ENCODE measurements at regions not wholly inside any gene's neighbourhood (a gene's known extent, or its start where the extent isn't known, plus 50 kb on each side); places are given as distances from the start of the nearest gene placed in this dataset.

GRCh38 chr13:95380468-95381211, 79.4 kb upstream of the ABCC4 start:
- peak overlapping the region in 1 of 7 experiments; percentile 17 for H3K4me3 ChIP-seq (ENCODE audit: control insufficient read depth in 1 of 7, extremely low read depth in 1 of 7, insufficient read depth in 4 of 7, low read depth in 2 of 7, low read length in 6 of 7)
- CTCF ChIA-PET = interaction anchor here (0.6 to 13.3 kb wide), 29 partner anchors 9 to 681 kb away, joined by 3 to 246 read pairs (median 4); partner anchors contain the start of gene ABCC4
- 28% methylated on average over 14 of the region's 14 CpGs for WGBS (ENCODE audit: insufficient coverage)

GRCh38 chr13:95381212-95381527, 79.9 kb upstream of the ABCC4 start:
- Histone ChIP-seq H3K27ac (ENCODE audit: insufficient read depth in 1 of 2, low read depth in 1 of 2, low read length in 2 of 2, poor library complexity in 1 of 2, severe bottlenecking in 2 of 2) (no peak overlapping the region), H3K36me3 (ENCODE audit: control insufficient read depth in 4 of 4, insufficient read depth in 4 of 4, low read length in 3 of 4) (no peaks in the 10 kb centered on the region), H3K4me1 (ENCODE audit: control extremely low read depth in 1 of 4, control insufficient read depth in 4 of 4, insufficient read depth in 4 of 4, low read length in 3 of 4) (peaks cover 0 to 3% (median 1%) of the 10 kb centered on the region in 4 experiments), H3K4me3 (ENCODE audit: control insufficient read depth in 1 of 7, extremely low read depth in 1 of 7, insufficient read depth in 4 of 7, low read depth in 2 of 7, low read length in 6 of 7) (no peak overlapping the region), H3K27me3 (replicated peaks in 2 of 5; ENCODE audit: control insufficient read depth in 4 of 5, insufficient read depth in 5 of 5, low read length in 4 of 5) (no peaks in the 10 kb centered on the region), H3K9me3 (ENCODE audit: control extremely low read depth in 1 of 5, control insufficient read depth in 4 of 5, insufficient read depth in 2 of 5, low read depth in 1 of 5, low read length in 4 of 5) (peaks cover 0 to 3% (median 0%) of the 10 kb centered on the region in 5 experiments)
- DNase-seq = no peak
- ChIA-PET POLR2A (interaction anchor here (0.6 to 1.3 kb wide), 3 partner anchors 80 to 174 kb away, joined by 4 to 5 read pairs (median 5); partner anchors contain the start of gene ABCC4), CTCF (interaction anchor here (0.7 to 13.3 kb wide), 27 partner anchors 9 to 681 kb away, joined by 3 to 246 read pairs (median 4); partner anchors contain the start of gene ABCC4)
- 100% methylated on average over 1 of the region's 5 CpGs for WGBS (ENCODE audit: insufficient coverage)

More at GRCh38 chr13:95380468-95381211, 79.4 kb upstream of the ABCC4 start:
- peak; percentile 88 to 94 (median 92) for DNase-seq
- no peaks in the 10 kb centered on the region for H3K27me3 ChIP-seq (replicated peaks in 2 of 5; ENCODE audit: control insufficient read depth in 4 of 5, insufficient read depth in 5 of 5, low read length in 4 of 5)
- H3K9me3 ChIP-seq (ENCODE audit: control extremely low read depth in 1 of 5, control insufficient read depth in 4 of 5, insufficient read depth in 2 of 5, low read depth in 1 of 5, low read length in 4 of 5) = peaks cover 0 to under 1% (median 0%) of the 10 kb centered on the region in 5 experiments
- H3K27ac ChIP-seq (ENCODE audit: insufficient read depth in 1 of 2, low read depth in 1 of 2, low read length in 2 of 2, poor library complexity in 1 of 2, severe bottlenecking in 2 of 2) = no peak overlapping the region
- POLR2A ChIA-PET = interaction anchor here (0.6 to 1.3 kb wide), 5 partner anchors 18 to 174 kb away, joined by 4 to 6 read pairs (median 5); partner anchors contain the start of gene ABCC4
- no peaks in the 10 kb centered on the region for H3K36me3 ChIP-seq (ENCODE audit: control insufficient read depth in 4 of 4, insufficient read depth in 4 of 4, low read length in 3 of 4)
- H3K4me1 ChIP-seq (ENCODE audit: control extremely low read depth in 1 of 4, control insufficient read depth in 4 of 4, insufficient read depth in 4 of 4, low read length in 3 of 4) = peaks cover 0 to 3% (median 1%) of the 10 kb centered on the region in 4 experiments

- CTCF ChIA-PET = interaction anchor here (1.3 to 13.3 kb wide), 9 partner anchors 11 to 191 kb away, joined by 3 to 246 read pairs (median 12); partner anchors contain the start of gene ABCC4
- H3K4me3 ChIP-seq (ENCODE audit: control insufficient read depth in 1 of 7, extremely low read depth in 1 of 7, insufficient read depth in 4 of 7, low read depth in 2 of 7, low read length in 6 of 7) = no peak overlapping the region
- H3K27me3 ChIP-seq (replicated peaks in 2 of 5; ENCODE audit: control insufficient read depth in 4 of 5, insufficient read depth in 5 of 5, low read length in 4 of 5) = no peaks in the 10 kb centered on the region
- H3K36me3 ChIP-seq (ENCODE audit: control insufficient read depth in 4 of 4, insufficient read depth in 4 of 4, low read length in 3 of 4) = no peaks in the 10 kb centered on the region
- H3K4me1 ChIP-seq (ENCODE audit: control extremely low read depth in 1 of 4, control insufficient read depth in 4 of 4, insufficient read depth in 4 of 4, low read length in 3 of 4) = peaks cover 0 to 3% (median 2%) of the 10 kb centered on the region in 4 experiments
- POLR2A ChIA-PET = interaction anchor here (0.8 kb wide), 1 partner anchor 191 kb away, joined by 3 read pairs; no protein-coding TSS in a partner anchor
- no peak overlapping the region for H3K27ac ChIP-seq (ENCODE audit: insufficient read depth in 1 of 2, low read depth in 1 of 2, low read length in 2 of 2, poor library complexity in 1 of 2, severe bottlenecking in 2 of 2)
- DNase-seq = no peak
- 100% methylated on average over 2 of the region's 2 CpGs for WGBS (ENCODE audit: insufficient coverage)
- H3K9me3 ChIP-seq (ENCODE audit: control extremely low read depth in 1 of 5, control insufficient read depth in 4 of 5, insufficient read depth in 2 of 5, low read depth in 1 of 5, low read length in 4 of 5) = peaks cover 0 to 3% (median 0%) of the 10 kb centered on the region in 5 experiments
Observed at GRCh38 chr13:95382411-95382810, 81.2 kb upstream of the ABCC4 start.

GRCh38 chr13:95382916-95383315, 81.7 kb upstream of the ABCC4 start:
- no CpG with 5 or more reads among the region's 4 CpGs for WGBS (ENCODE audit: insufficient coverage)
- ChIA-PET POLR2A (interaction anchor here (0.8 kb wide), 1 partner anchor 191 kb away, joined by 3 read pairs; no protein-coding TSS in a partner anchor), CTCF (interaction anchor here (1.3 to 13.3 kb wide), 8 partner anchors 11 to 192 kb away, joined by 3 to 246 read pairs (median 10); partner anchors contain the start of gene ABCC4)
- Histone ChIP-seq H3K36me3 (ENCODE audit: control insufficient read depth in 4 of 4, insufficient read depth in 4 of 4, low read length in 3 of 4) (no peaks in the 10 kb centered on the region), H3K4me1 (ENCODE audit: control extremely low read depth in 1 of 4, control insufficient read depth in 4 of 4, insufficient read depth in 4 of 4, low read length in 3 of 4) (peaks cover 0 to 7% (median 4%) of the 10 kb centered on the region in 4 experiments), H3K9me3 (ENCODE audit: control extremely low read depth in 1 of 5, control insufficient read depth in 4 of 5, insufficient read depth in 2 of 5, low read depth in 1 of 5, low read length in 4 of 5) (peaks cover 0 to 3% (median 0%) of the 10 kb centered on the region in 5 experiments), H3K27ac (ENCODE audit: insufficient read depth in 1 of 2, low read depth in 1 of 2, low read length in 2 of 2, poor library complexity in 1 of 2, severe bottlenecking in 2 of 2) (no peak overlapping the region), H3K27me3 (replicated peaks in 2 of 5; ENCODE audit: control insufficient read depth in 4 of 5, insufficient read depth in 5 of 5, low read length in 4 of 5) (no peaks in the 10 kb centered on the region), H3K4me3 (ENCODE audit: control insufficient read depth in 1 of 7, extremely low read depth in 1 of 7, insufficient read depth in 4 of 7, low read depth in 2 of 7, low read length in 6 of 7) (no peak overlapping the region)
- no peak for DNase-seq

GRCh38 chr13:95385373-95385772, 84.1 kb upstream of the ABCC4 start:
- H3K4me1 ChIP-seq (ENCODE audit: control extremely low read depth in 1 of 4, control insufficient read depth in 4 of 4, insufficient read depth in 4 of 4, low read length in 3 of 4) = peaks cover 0 to 9% (median 3%) of the 10 kb centered on the region in 4 experiments
- no peak overlapping the region for H3K27ac ChIP-seq (ENCODE audit: insufficient read depth in 1 of 2, low read depth in 1 of 2, low read length in 2 of 2, poor library complexity in 1 of 2, severe bottlenecking in 2 of 2)
- 100% methylated on average over 1 of the region's 1 CpG for WGBS (ENCODE audit: insufficient coverage)
- ChIA-PET POLR2A (no interaction called here), CTCF (interaction anchor here (8.8 kb wide), 1 partner anchor 16 kb away, joined by 110 read pairs; no protein-coding TSS in a partner anchor)
- H3K4me3 ChIP-seq (ENCODE audit: control insufficient read depth in 1 of 7, extremely low read depth in 1 of 7, insufficient read depth in 4 of 7, low read depth in 2 of 7, low read length in 6 of 7) = no peak overlapping the region
- no peaks in the 10 kb centered on the region for H3K36me3 ChIP-seq (ENCODE audit: control insufficient read depth in 4 of 4, insufficient read depth in 4 of 4, low read length in 3 of 4)
- H3K9me3 ChIP-seq (ENCODE audit: control extremely low read depth in 1 of 5, control insufficient read depth in 4 of 5, insufficient read depth in 2 of 5, low read depth in 1 of 5, low read length in 4 of 5) = peaks cover 0 to 3% (median 0%) of the 10 kb centered on the region in 5 experiments
- DNase-seq = no peak
- no peaks in the 10 kb centered on the region for H3K27me3 ChIP-seq (replicated peaks in 2 of 5; ENCODE audit: control insufficient read depth in 4 of 5, insufficient read depth in 5 of 5, low read length in 4 of 5)

GRCh38 chr13:95385798-95386197, 84.5 kb upstream of the ABCC4 start:
- Histone ChIP-seq H3K27ac (ENCODE audit: insufficient read depth in 1 of 2, low read depth in 1 of 2, low read length in 2 of 2, poor library complexity in 1 of 2, severe bottlenecking in 2 of 2) (no peak overlapping the region), H3K9me3 (ENCODE audit: control extremely low read depth in 1 of 5, control insufficient read depth in 4 of 5, insufficient read depth in 2 of 5, low read depth in 1 of 5, low read length in 4 of 5) (peaks cover 0 to 3% (median 0%) of the 10 kb centered on the region in 5 experiments), H3K4me3 (ENCODE audit: control insufficient read depth in 1 of 7, extremely low read depth in 1 of 7, insufficient read depth in 4 of 7, low read depth in 2 of 7, low read length in 6 of 7) (no peak overlapping the region), H3K36me3 (ENCODE audit: control insufficient read depth in 4 of 4, insufficient read depth in 4 of 4, low read length in 3 of 4) (no peaks in the 10 kb centered on the region), H3K27me3 (replicated peaks in 2 of 5; ENCODE audit: control insufficient read depth in 4 of 5, insufficient read depth in 5 of 5, low read length in 4 of 5) (no peaks in the 10 kb centered on the region), H3K4me1 (ENCODE audit: control extremely low read depth in 1 of 4, control insufficient read depth in 4 of 4, insufficient read depth in 4 of 4, low read length in 3 of 4) (peaks cover 0 to 9% (median under 1%) of the 10 kb centered on the region in 4 experiments)
- DNase-seq = no peak
- POLR2A ChIA-PET = no interaction called here
- WGBS (ENCODE audit: insufficient coverage) = 100% methylated on average over 1 of the region's 1 CpG
- CTCF ChIA-PET = interaction anchor here (2.7 to 8.8 kb wide), 2 partner anchors 15 to 197 kb away, joined by 16 to 110 read pairs; no protein-coding TSS in a partner anchor

Data from common myeloid progenitor, CD34-positive (primary cell).